Pancreas (tissue), 10 donors: ENCODE measurements at regions not wholly inside any gene's neighbourhood (a gene's known extent, or its start where the extent isn't known, plus 50 kb on each side); places are given as distances from the start of the nearest gene placed in this dataset.

Experiments used
- ATAC-seq, 4 donors: fragments of 200-7000 bp; cut with Tn5 transposase; one replicate each; pipeline versions ENCODE4 v1.8.0 to v1.9.1; 2020; ENCODE audit warnings: mild to moderate bottlenecking in 4 of 4, moderate library complexity in 4 of 4
- DNase-seq, 6 donors: peaks; one replicate each; pipeline ENCODE4 v3.0.0-alpha.2; 2020
- FAIRE-seq: peaks from 2 replicates; lab custom pipeline; 2012; peaks lifted over from hg19 to GRCh38; lab: Jason Lieb, UNC
- H3K27ac ChIP-seq, 4 donors: fragments of 200-600 bp; sonication (generic); 1 replicate in 3 of 4; 2 replicates in 1 of 4; pipeline versions ENCODE4 v1.5.0 to v1.8.0; 2020
- H3K27me3 ChIP-seq, 4 donors: fragments of 200-600 bp; one replicate each; pipeline ENCODE4 v1.8.0; 2021
- H3K36me3 ChIP-seq, 3 donors: fragments of 200-600 bp; sonication (generic) in 1 of 3; one replicate each; pipeline versions ENCODE4 v1.5.0 to v1.8.0; 2020 to 2021
- H3K4me1 ChIP-seq, 3 donors: fragments of 200-600 bp; one replicate each; pipeline ENCODE4 v1.8.0; 2021
- H3K4me3 ChIP-seq, 4 donors: fragments of 200-600 bp; sonication (generic) in 2 of 4; one replicate each; pipeline versions ENCODE4 v1.5.0 to v1.8.0; 2020 to 2021
- H3K9me3 ChIP-seq, 4 donors: fragments of 200-600 bp; one replicate each; pipeline ENCODE4 v1.8.0; 2021
- CTCF ChIP-seq, 4 donors: fragments of 200-600 bp; sonication (generic) in 3 of 4; IDR thresholded peaks; one replicate each; pipeline versions ENCODE4 v1.5.0 to v1.8.0; 2021; ENCODE audit warnings: antibody characterized with exemption in 4 of 4
- WGBS, 2 donors: extraction: QIAGEN DNeasy Blood & Tissue Kit; methylation state at CpG; one replicate each; pipeline ENCODE4 v1.1.7; 2013; 5-methylcytosine and 5-hydroxymethylcytosine counted together
- intact Hi-C, 3 donors: fragments of 100-400 bp; cut with DNase I; formaldehyde crosslinking; loops; one replicate each; pipeline versions ENCODE4 v1.11.1 to v1.14.2; 2022
- donor health status: healthy with polysubstance abuse.
- donor health status: DM: no; HTN: no; CAD: no; lungs with moderate emphysema.
- donor health status: DM: no; HTN: no; CAD: no.
- donor health status: control.
- donor health status: control.
- donor health status: Bipolar disorder and iron deficiency.
- donor health status: DM: yes; HTN: yes; CAD: no.
- donor health status: DM: no; HTN: no; CAD: no.
- donor health status: DM: no; HTN: no; CAD: no.
- donor health status: DM: yes; HTN: yes; CAD: no.

- TF ChIP-seq CTCF (IDR thresholded peaks at IDR 0.05), result no peak
- Histone ChIP-seq H3K36me3 (no peaks in the 10 kb centered on the region), H3K4me1 (peaks cover 0 to 12% (median 0%) of the 10 kb centered on the region in 3 donors), H3K27ac (no peak overlapping the region), H3K4me3 (no peak overlapping the region), H3K9me3 (no peaks in the 10 kb centered on the region), H3K27me3 (no peaks in the 10 kb centered on the region)
- ATAC-seq (no peak), DNase-seq (no peak), FAIRE-seq (no peak)
- 77 to 88% methylated on average over 6 of the region's 6 CpGs for whole genome bisulfite sequencing, 2 donors
- intact Hi-C loops, result loop anchor here in 1 of 3 donors (10.0 kb wide), 1 partner anchor 74 kb away; no protein-coding TSS in a partner anchor
Observed at GRCh38 chr10:98318861-98319260, 50.9 kb upstream of the LOXL4 start.
